ENCODE measurements at regions not wholly inside any gene's neighbourhood (a gene's known extent, or its start where the extent isn't known, plus 50 kb on each side); places are given as distances from the start of the nearest gene placed in this dataset.
"Not testable (repeated sequence)": the region's sequence is repeated elsewhere in the genome, so short reads cannot be mapped to it uniquely, and the experiment has no call there.

DNA sequence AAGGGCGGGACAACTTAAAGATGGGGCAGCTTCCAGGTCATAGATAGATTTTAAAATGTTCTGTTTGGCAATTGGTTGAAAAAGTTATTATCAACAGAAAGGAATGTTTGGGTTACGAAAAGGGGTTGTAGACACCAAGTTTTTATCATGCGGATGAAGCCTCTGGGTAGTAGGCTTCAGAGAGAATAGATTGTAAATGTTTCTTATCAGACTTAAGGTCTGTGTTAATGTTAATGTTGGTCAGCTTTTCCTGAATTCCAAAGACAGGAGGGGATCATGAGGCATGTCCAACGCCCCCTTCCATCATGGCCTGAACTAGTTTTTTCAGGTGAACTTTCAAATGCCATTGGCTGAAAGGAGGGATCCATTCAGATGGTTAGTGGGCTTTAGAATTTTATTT is 84.2 kb upstream of the KIF5B start:
- Histone ChIP-seq H3K27me3 (ENCODE audit: insufficient read depth, low read depth, low read length) (no peaks in the 10 kb centered on the region), H3K4me2 (ENCODE audit: low read length) (no peak overlapping the region), H3K79me2 (replicated peaks; ENCODE audit: insufficient read depth, low read length) (no peaks in the 10 kb centered on the region), H2AFZ (ENCODE audit: low read depth, low read length) (no peak overlapping the region), H3K4me3 (ENCODE audit: low read length) (no peak overlapping the region), H3K27ac (ENCODE audit: low read length) (no peak overlapping the region), H3K9ac (ENCODE audit: low read length) (no peak overlapping the region), H3K36me3 (ENCODE audit: insufficient read depth, low read length) (no peaks in the 10 kb centered on the region), H3K9me3 (ENCODE audit: low read length) (no peaks in the 10 kb centered on the region), H3K9me2 (ENCODE audit: insufficient read depth, low read length) (no peaks in the 10 kb centered on the region), H3F3A (ENCODE audit: insufficient read depth, low read length, poor library complexity, severe bottlenecking) (no peaks in the 10 kb centered on the region), H4K20me1 (ENCODE audit: insufficient read depth) (no peaks in the 10 kb centered on the region)
- TF ChIP-seq TAF1 (IDR thresholded peaks at IDR 0.05; ENCODE audit: low read depth), result no peak
- no peak for TF ChIP-seq RAD21 (conservative IDR thresholded peaks at IDR 0.05)
- no peak for TF ChIP-seq POLR2AphosphoS5 (IDR thresholded peaks at IDR 0.05)
- TF ChIP-seq SMC3 (conservative IDR thresholded peaks at IDR 0.05; ENCODE audit: poor library complexity), result no peak
- TF ChIP-seq MXI1 (conservative IDR thresholded peaks at IDR 0.05; ENCODE audit: poor library complexity, severe bottlenecking), result no peak
- TF ChIP-seq, protein P1, sequence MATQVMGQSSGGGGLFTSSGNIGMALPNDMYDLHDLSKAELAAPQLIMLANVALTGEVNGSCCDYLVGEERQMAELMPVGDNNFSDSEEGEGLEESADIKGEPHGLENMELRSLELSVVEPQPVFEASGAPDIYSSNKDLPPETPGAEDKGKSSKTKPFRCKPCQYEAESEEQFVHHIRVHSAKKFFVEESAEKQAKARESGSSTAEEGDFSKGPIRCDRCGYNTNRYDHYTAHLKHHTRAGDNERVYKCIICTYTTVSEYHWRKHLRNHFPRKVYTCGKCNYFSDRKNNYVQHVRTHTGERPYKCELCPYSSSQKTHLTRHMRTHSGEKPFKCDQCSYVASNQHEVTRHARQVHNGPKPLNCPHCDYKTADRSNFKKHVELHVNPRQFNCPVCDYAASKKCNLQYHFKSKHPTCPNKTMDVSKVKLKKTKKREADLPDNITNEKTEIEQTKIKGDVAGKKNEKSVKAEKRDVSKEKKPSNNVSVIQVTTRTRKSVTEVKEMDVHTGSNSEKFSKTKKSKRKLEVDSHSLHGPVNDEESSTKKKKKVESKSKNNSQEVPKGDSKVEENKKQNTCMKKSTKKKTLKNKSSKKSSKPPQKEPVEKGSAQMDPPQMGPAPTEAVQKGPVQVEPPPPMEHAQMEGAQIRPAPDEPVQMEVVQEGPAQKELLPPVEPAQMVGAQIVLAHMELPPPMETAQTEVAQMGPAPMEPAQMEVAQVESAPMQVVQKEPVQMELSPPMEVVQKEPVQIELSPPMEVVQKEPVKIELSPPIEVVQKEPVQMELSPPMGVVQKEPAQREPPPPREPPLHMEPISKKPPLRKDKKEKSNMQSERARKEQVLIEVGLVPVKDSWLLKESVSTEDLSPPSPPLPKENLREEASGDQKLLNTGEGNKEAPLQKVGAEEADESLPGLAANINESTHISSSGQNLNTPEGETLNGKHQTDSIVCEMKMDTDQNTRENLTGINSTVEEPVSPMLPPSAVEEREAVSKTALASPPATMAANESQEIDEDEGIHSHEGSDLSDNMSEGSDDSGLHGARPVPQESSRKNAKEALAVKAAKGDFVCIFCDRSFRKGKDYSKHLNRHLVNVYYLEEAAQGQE (IDR thresholded peaks at IDR 0.05; ENCODE audit: borderline replicate concordance), result no peak
- TF ChIP-seq, protein P2, sequence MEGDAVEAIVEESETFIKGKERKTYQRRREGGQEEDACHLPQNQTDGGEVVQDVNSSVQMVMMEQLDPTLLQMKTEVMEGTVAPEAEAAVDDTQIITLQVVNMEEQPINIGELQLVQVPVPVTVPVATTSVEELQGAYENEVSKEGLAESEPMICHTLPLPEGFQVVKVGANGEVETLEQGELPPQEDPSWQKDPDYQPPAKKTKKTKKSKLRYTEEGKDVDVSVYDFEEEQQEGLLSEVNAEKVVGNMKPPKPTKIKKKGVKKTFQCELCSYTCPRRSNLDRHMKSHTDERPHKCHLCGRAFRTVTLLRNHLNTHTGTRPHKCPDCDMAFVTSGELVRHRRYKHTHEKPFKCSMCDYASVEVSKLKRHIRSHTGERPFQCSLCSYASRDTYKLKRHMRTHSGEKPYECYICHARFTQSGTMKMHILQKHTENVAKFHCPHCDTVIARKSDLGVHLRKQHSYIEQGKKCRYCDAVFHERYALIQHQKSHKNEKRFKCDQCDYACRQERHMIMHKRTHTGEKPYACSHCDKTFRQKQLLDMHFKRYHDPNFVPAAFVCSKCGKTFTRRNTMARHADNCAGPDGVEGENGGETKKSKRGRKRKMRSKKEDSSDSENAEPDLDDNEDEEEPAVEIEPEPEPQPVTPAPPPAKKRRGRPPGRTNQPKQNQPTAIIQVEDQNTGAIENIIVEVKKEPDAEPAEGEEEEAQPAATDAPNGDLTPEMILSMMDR (IDR thresholded peaks at IDR 0.05; ENCODE audit: poor library complexity, severe bottlenecking), result no peak
- TF ChIP-seq EP300 (conservative IDR thresholded peaks at IDR 0.05; ENCODE audit: poor library complexity, severe bottlenecking), result no peak
- no peak for TF ChIP-seq EZH2 (IDR thresholded peaks at IDR 0.05; ENCODE audit: borderline replicate concordance, insufficient read depth, low read length, poor library complexity, severe bottlenecking)

DNA sequence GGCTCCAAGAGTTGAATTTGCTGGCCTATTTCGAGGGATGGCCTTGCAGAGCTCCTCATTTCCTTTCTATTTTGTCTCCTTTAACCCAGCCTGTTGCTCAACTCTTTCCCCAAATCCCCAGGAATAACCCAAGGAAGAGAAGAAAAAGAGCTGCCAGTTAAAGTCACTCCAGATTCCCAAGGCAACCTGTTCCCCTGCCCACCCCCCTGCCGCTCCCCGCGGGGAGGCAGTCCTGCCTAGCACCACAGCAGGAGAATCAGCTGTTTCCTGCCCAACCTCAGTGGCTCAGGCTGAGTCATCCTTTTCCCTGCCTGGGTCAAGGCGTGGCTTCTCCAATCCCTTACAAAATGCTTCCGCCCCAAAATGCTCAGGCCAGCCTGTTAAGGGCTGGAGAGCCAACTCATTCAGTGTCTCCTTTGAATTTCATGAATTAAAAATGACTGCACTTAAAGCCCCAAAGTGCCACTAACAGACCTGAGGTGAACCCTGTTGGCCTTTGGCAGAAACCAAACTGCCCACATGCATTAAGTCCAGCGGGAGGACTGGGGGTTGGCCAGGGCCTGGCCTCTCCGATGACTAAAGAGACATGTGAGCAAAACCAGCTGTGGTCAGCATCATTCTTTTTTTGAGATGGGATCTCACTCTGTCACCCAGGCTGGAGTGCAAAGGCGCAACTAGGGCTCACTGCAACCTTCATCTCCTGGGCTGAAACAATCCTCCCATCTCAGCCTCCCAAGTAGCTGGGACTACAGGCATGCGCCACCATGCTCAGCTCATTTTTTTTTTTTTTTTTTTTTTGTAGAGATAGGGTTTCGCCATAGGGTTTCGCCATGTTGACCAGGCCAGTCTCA is 83.2 kb upstream of the KIF5B start:
- Histone ChIP-seq H3K4me2 (ENCODE audit: low read length) (no peak overlapping the region), H3F3A (ENCODE audit: insufficient read depth, low read length, poor library complexity, severe bottlenecking) (no peaks in the 10 kb centered on the region), H3K9ac (ENCODE audit: low read length) (no peak overlapping the region), H3K4me3 (ENCODE audit: low read length) (no peak overlapping the region), H3K9me2 (ENCODE audit: insufficient read depth, low read length) (no peaks in the 10 kb centered on the region), H4K20me1 (ENCODE audit: insufficient read depth) (no peaks in the 10 kb centered on the region), H3K36me3 (ENCODE audit: insufficient read depth, low read length) (no peaks in the 10 kb centered on the region), H3K9me3 (ENCODE audit: low read length) (no peaks in the 10 kb centered on the region), H3K27me3 (ENCODE audit: insufficient read depth, low read depth, low read length) (no peaks in the 10 kb centered on the region), H3K27ac (ENCODE audit: low read length) (no peak overlapping the region), H2AFZ (ENCODE audit: low read depth, low read length) (no peak overlapping the region), H3K79me2 (replicated peaks; ENCODE audit: insufficient read depth, low read length) (no peaks in the 10 kb centered on the region)
- TF ChIP-seq RAD21 (conservative IDR thresholded peaks at IDR 0.05) (no peak), EP300 (conservative IDR thresholded peaks at IDR 0.05; ENCODE audit: poor library complexity, severe bottlenecking) (no peak), SMC3 (conservative IDR thresholded peaks at IDR 0.05; ENCODE audit: poor library complexity) (no peak), POLR2AphosphoS5 (IDR thresholded peaks at IDR 0.05) (no peak), MXI1 (conservative IDR thresholded peaks at IDR 0.05; ENCODE audit: poor library complexity, severe bottlenecking) (no peak), EZH2 (IDR thresholded peaks at IDR 0.05; ENCODE audit: borderline replicate concordance, insufficient read depth, low read length, poor library complexity, severe bottlenecking) (no peak), TAF1 (IDR thresholded peaks at IDR 0.05; ENCODE audit: low read depth) (no peak)
- TF ChIP-seq, protein P1 (IDR thresholded peaks at IDR 0.05; ENCODE audit: borderline replicate concordance), result no peak
- TF ChIP-seq, protein P2 (IDR thresholded peaks at IDR 0.05; ENCODE audit: poor library complexity, severe bottlenecking), result no peak

DNA sequence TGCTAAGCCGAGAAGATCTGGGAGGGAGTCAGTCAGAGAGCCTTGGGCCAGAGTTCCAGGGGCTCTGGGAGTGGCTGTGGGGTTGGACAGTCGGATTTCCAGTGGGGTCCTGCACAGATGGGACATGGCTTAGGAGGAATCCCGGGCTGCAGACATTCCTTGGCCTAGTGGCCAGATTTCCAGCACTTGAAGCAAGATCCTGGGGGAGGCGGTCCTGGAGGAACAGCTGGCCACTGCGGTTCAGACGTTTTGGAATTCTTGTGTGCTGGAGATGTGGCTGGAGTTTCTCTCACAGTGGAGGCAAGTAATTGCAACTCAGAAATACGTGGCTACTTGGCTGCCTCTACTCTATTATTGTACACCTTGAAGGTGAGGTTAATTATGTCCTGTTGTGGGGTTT is 80.7 kb upstream of the KIF5B start:
- not testable (repeated sequence) for H3K9me2 ChIP-seq (ENCODE audit: insufficient read depth, low read length); H3K27ac ChIP-seq (ENCODE audit: low read length); H3K4me3 ChIP-seq (ENCODE audit: low read length); H2AFZ ChIP-seq (ENCODE audit: low read depth, low read length); H3K4me2 ChIP-seq (ENCODE audit: low read length); H3K9me3 ChIP-seq (ENCODE audit: low read length); H3K36me3 ChIP-seq (ENCODE audit: insufficient read depth, low read length); H3K79me2 ChIP-seq (replicated peaks; ENCODE audit: insufficient read depth, low read length); H3F3A ChIP-seq (ENCODE audit: insufficient read depth, low read length, poor library complexity, severe bottlenecking); H3K9ac ChIP-seq (ENCODE audit: low read length); H3K27me3 ChIP-seq (ENCODE audit: insufficient read depth, low read depth, low read length); H4K20me1 ChIP-seq (ENCODE audit: insufficient read depth)
